ENCODE measurements at regions not wholly inside any gene's neighbourhood (a gene's known extent, or its start where the extent isn't known, plus 50 kb on each side); places are given as distances from the start of the nearest gene placed in this dataset.

DNA sequence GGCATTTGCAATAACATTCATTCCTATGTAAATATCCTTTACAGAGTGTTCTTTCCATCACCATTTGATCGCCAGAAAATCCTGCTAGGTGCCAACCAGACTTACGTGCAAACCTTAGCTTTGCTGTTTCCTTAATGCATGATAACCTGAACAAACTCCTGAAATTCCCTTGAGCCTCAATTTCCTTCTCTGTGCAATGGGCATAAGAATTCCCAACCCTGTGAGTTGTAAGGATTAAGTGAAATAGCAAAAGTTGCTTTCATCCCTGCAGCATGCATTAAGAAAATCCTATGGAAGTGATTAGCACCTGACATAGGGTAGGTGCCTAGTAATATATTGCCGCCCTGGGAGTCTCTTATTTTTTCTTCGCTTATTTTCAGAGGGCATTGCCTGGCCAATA, 272.7 kb downstream of the MAF start:
- ChIA-PET CTCF (interaction anchor here (0.6 kb wide), 1 partner anchor 988 kb away, joined by 3 read pairs; no protein-coding TSS in a partner anchor), POLR2A (no interaction called here)
- DNase-seq (ENCODE audit: extremely low spot score), result no peak
- TF ChIP-seq NFRKB (IDR thresholded peaks at IDR 0.05) (no peak), FOXK2 (IDR thresholded peaks at IDR 0.05) (no peak), ZNF384 (IDR thresholded peaks at IDR 0.05) (no peak), ELF4 (IDR thresholded peaks at IDR 0.05) (no peak)

DNA sequence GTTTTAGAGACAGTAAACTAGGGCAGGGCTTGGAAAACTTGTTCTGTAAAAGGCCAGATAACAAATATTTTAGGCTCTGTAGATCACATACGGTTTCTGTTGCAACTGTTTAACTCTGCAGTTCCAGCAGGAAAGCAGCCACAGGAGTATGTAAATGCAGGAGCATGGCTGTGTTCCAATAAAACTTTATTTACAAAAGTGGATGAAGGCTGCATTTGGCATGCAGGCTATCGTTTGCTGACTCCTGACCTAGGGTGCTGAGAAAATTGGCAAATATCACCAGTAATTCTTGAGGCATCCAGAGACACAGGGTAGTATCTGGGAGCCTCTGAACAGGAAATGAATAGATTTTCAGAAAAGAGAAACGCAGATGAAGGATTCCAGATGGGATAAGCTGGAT, 274.0 kb downstream of the MAF start:
- ChIA-PET CTCF (no interaction called here), POLR2A (no interaction called here)
- DNase-seq (ENCODE audit: extremely low spot score), result no peak
- TF ChIP-seq PKNOX1 (IDR thresholded peaks at IDR 0.05), result no peak
- no peak for TF ChIP-seq ELF4 (IDR thresholded peaks at IDR 0.05)
- TF ChIP-seq FOXK2 (IDR thresholded peaks at IDR 0.05), result no peak
- no peak for TF ChIP-seq CTBP1 (IDR thresholded peaks at IDR 0.05; ENCODE audit: borderline replicate concordance)
- no peak for TF ChIP-seq ZNF384 (IDR thresholded peaks at IDR 0.05)
- no peak for TF ChIP-seq TARDBP (IDR thresholded peaks at IDR 0.05)
- TF ChIP-seq LEF1 (IDR thresholded peaks at IDR 0.05; ENCODE audit: borderline replicate concordance), result no peak
- no peak for TF ChIP-seq L3MBTL2 (conservative IDR thresholded peaks at IDR 0.05)
- TF ChIP-seq FOXM1 (IDR thresholded peaks at IDR 0.05; ENCODE audit: borderline replicate concordance), result no peak
- no peak for TF ChIP-seq HDGF (IDR thresholded peaks at IDR 0.05; ENCODE audit: borderline replicate concordance)
- TF ChIP-seq SP1 (IDR thresholded peaks at IDR 0.05), result no peak
- no peak for TF ChIP-seq BHLHE40 (IDR thresholded peaks at IDR 0.05; ENCODE audit: borderline replicate concordance)
- no peak for TF ChIP-seq NFRKB (IDR thresholded peaks at IDR 0.05)
- TF ChIP-seq SUZ12 (IDR thresholded peaks at IDR 0.05), result no peak

GRCh38 chr16:79325226-79325945, 275.2 kb downstream of the MAF start:
- DNase-seq (ENCODE audit: extremely low spot score), result no peak
- ChIA-PET POLR2A (no interaction called here), CTCF (no interaction called here)
- TF ChIP-seq TARDBP (IDR thresholded peaks at IDR 0.05), result no peak
- TF ChIP-seq LEF1 (IDR thresholded peaks at IDR 0.05; ENCODE audit: borderline replicate concordance), result no peak
- no peak for TF ChIP-seq FOXM1 (IDR thresholded peaks at IDR 0.05; ENCODE audit: borderline replicate concordance)
- no peak for TF ChIP-seq SUZ12 (IDR thresholded peaks at IDR 0.05)
- TF ChIP-seq FOXA1 (IDR thresholded peaks at IDR 0.05), result no peak
- no peak for TF ChIP-seq ARNT (IDR thresholded peaks at IDR 0.05)
- no peak for TF ChIP-seq FOXK2 (IDR thresholded peaks at IDR 0.05)
- no peak for TF ChIP-seq SP1 (IDR thresholded peaks at IDR 0.05)
- no peak for TF ChIP-seq L3MBTL2 (conservative IDR thresholded peaks at IDR 0.05)
- TF ChIP-seq HDGF (IDR thresholded peaks at IDR 0.05; ENCODE audit: borderline replicate concordance), result no peak
- TF ChIP-seq BHLHE40 (IDR thresholded peaks at IDR 0.05; ENCODE audit: borderline replicate concordance), result no peak
- TF ChIP-seq NFRKB (IDR thresholded peaks at IDR 0.05), result no peak

DNA sequence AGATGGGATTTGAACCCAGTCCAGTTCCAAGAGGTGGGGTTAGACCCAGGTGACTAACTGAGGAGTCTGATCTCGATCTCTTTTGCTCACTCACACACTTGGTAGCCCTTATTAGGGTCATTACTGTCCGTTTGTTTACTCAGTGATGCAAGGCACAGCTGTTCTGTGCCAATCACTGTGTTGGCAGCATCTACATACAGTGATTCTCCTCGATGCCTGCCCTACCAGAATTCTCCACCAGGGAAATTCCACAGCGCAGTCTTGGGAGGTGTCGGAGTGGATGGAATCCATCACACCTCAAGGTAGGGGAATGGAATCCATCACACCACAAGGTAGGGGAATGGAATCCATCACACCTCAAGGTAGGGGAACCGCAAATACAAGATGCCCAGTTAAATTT, 279.6 kb downstream of the MAF start:
- TF ChIP-seq BHLHE40 (IDR thresholded peaks at IDR 0.05; ENCODE audit: borderline replicate concordance) (no peak), SUZ12 (IDR thresholded peaks at IDR 0.05) (no peak), HDGF (IDR thresholded peaks at IDR 0.05; ENCODE audit: borderline replicate concordance) (no peak), FOXA1 (IDR thresholded peaks at IDR 0.05) (no peak), FOXK2 (IDR thresholded peaks at IDR 0.05) (no peak)
- POLR2A ChIA-PET, result no interaction called here
- DNase-seq (ENCODE audit: extremely low spot score), result no peak
- CTCF ChIA-PET, result interaction anchor here (1.4 kb wide), 1 partner anchor 14 kb away, joined by 3 read pairs; no protein-coding TSS in a partner anchor

DNA sequence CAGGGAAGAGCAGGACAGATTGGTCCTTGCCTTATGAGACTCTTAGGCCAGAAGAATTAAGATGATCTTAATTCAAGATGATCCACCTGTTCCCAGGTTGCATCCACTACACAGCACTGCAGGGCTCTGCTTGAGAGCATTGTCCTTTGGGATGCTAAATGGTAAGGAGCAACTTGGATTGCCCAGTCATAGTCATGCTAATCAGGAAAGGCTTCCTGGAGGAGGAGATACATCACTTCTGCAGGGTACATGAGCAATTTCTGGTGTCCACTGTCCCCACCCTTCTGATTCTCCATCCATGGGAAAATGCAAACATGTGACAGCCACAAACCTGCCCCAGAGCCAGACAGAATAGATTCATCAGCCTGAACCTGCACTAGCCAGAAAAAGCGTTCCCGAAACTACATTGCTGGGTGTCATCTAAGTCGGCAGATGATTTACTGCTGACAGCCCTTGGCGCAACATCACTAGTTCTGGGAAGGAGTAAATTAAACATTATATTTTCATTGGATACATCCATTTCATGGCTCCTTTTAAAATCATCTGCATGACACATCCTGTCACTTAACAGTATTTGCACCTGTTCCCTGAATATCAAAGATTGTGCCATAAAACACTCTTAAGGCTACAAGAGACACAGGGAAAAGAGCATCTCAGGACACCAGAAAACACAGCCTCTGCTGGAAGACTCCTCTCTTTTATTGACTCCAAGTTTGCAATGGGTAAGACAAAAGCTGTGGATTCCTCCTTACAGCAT, 282.2 kb downstream of the MAF start:
- CTCF ChIA-PET, result interaction anchor here (1.1 kb wide), 1 partner anchor 16 kb away, joined by 4 read pairs; no protein-coding TSS in a partner anchor
- POLR2A ChIA-PET, result no interaction called here
- no peak for TF ChIP-seq LEF1 (IDR thresholded peaks at IDR 0.05; ENCODE audit: borderline replicate concordance)
- peak; percentile 77 for TF ChIP-seq PKNOX1 (IDR thresholded peaks at IDR 0.05)
- DNase-seq (ENCODE audit: extremely low spot score), result no peak

DNA sequence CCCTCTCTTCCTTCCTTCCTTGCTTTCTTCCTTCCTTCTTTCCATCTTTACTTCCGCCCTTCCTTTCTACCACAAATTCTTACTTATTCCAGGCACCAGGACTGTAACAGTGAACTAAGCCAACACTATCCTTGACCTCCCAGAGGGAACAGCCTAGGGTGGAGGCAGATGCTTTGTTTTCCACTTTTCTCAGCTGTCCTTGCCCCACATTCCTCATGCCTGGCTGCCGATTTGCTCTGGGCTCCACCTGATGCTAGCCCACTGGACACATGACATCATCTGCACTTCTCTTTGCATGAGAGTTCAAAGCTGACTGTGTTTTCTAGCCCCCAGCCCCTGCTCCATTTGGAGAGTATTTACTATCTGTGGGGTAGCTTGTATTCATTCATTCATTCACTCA, 283.0 kb downstream of the MAF start:
- ChIA-PET CTCF (interaction anchor here (1.1 kb wide), 1 partner anchor 17 kb away, joined by 4 read pairs; no protein-coding TSS in a partner anchor), POLR2A (no interaction called here)
- no peak for TF ChIP-seq FOXA1 (IDR thresholded peaks at IDR 0.05)
- DNase-seq (ENCODE audit: extremely low spot score), result no peak

DNA sequence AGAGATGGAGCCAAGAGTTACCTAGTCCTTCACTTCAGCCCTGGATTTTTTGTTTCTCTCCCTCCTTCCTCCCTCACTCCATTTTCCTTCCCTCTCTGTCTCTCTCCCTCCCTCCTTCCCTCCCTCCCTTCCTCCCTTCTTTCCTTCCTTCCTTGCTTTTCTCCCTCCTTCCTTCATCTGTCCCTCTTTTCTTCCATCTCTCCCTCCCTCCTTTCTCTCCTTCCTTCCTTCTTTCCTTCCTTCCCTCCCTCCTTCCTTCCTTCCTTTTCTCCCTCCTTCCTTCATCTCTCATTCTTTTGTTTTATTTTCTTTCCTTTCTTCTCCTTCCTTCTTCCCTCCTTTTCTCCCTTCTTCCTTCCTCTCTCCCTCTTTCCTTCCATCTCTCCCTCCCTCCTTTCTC, 283.5 kb downstream of the MAF start:
- TF ChIP-seq HDGF (IDR thresholded peaks at IDR 0.05; ENCODE audit: borderline replicate concordance), result no peak
- TF ChIP-seq CTBP1 (IDR thresholded peaks at IDR 0.05; ENCODE audit: borderline replicate concordance), result no peak
- TF ChIP-seq ARNT (IDR thresholded peaks at IDR 0.05), result no peak
- no peak for TF ChIP-seq L3MBTL2 (conservative IDR thresholded peaks at IDR 0.05)
- TF ChIP-seq PKNOX1 (IDR thresholded peaks at IDR 0.05), result no peak
- no peak for TF ChIP-seq ELF4 (IDR thresholded peaks at IDR 0.05)
- ChIA-PET CTCF (interaction anchor here (1.1 kb wide), 1 partner anchor 17 kb away, joined by 4 read pairs; no protein-coding TSS in a partner anchor), POLR2A (no interaction called here)
- DNase-seq (ENCODE audit: extremely low spot score), result no peak

Data from HEK293T (cell line).